ENCODE measurements at regions not wholly inside any gene's neighbourhood (a gene's known extent, or its start where the extent isn't known, plus 50 kb on each side); places are given as distances from the start of the nearest gene placed in this dataset.
A peak's percentile ranks its signal among the peaks of the same experiment; 100 is the strongest.

DNA sequence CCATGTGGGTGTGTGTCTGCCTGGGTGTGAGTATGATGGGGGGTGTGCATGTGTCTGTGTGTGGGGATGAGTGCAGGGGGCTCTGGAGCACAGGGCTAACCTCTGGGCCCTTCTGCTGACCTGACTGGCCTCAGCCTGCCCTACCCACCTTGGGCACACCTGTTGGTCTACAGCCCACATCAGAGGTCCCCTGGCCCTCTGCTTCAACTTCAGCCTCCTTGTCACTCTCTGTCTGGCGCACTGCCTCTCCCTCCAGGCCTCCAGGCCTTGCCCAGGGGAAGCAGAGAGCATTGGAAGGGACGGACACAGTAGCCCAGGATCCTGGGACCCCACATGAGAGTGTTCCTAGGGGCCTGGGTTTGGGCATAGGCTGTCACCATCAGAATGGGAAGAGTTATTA lies 115.4 kb downstream of the EFNB1 start:
- DNase-seq, result no peak

DNA sequence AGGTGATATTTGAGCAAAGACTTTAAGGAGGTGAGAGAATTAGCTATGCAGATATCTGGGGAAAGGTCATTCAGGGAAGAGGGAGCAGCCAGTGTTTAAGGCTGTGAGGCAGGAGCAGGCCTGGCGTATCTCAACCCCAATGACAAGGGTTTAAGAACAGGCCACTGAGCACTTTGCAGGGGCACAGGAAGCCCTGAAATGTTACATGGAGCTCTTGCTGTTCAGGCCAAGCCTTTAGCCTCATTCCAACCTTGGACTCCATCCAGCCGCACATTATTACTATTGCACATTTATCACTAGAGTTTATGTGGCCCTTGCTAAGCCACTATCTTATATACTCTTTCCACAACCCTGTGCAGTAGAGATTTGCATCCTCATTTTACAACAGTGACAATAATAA lies 114.0 kb downstream of the EFNB1 start:
- no peak for DNase-seq

DNA sequence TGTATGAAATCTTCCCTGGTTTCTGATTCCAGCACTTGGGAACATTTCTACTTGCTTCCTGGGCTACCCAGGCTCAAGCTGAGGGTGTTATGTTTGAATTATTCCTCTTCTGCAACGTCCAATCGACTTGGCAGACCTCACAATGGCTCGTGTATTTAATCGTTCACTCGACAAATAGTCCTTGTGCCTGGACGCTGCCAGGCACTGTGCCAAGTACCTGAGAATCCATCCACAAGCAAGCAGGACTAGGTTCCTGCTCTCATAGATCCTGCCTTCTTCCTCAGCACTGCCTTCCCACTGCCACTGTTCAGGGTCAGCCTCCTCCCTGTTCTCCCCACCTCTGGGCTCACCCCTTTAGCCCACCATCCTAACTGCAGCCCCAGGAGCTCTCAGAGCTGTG lies 113.3 kb downstream of the EFNB1 start:
- DNase-seq, result no peak

DNA sequence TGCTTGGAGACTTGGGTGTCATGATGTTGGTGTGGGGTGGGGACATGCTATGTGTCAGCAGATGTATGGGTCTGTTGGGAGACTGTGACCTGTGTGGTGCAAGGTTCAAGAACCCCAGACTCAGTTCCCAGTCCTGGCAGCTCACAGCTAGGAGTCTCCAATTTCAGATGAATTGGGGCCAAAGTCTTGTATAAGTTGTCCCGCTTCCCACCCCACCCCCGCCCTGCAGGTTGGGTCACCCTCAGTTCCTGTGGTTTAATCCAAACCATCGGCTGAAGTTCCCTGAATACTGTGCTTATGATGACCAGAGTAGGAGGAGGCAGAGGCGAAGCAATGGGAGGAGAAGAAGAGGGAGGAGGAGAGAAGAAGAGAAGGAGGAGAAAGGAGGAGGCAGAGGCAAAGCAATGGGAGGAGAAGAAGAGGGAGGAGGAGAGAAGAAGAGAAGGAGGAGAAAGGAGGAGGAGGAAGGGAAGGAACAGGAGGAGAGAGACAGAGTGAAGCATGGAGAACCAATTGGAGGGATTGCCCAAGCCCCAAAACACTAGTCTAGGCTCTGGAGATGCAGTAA lies 112.6 kb downstream of the EFNB1 start:
- no peak for DNase-seq

DNA sequence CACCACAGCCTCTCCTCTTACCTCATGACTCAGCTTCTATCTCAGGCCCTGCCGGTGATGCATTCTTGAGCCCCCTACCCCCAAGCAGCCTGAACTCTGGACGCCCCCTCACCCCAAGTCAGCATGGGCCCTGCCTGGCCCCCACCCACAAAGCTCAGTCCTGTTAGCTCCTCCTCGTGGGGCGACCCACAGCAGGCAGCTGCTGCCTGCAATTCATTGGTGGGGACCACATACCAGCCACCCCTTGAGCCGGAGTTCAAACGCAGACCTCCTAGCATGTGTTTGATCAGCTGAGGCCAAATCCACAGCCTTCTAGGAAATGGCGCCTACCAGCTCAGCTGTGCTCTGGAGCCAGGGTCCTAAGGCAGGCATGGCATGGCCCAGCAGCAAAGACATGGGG lies 111.8 kb downstream of the EFNB1 start:
- no peak for DNase-seq

DNA sequence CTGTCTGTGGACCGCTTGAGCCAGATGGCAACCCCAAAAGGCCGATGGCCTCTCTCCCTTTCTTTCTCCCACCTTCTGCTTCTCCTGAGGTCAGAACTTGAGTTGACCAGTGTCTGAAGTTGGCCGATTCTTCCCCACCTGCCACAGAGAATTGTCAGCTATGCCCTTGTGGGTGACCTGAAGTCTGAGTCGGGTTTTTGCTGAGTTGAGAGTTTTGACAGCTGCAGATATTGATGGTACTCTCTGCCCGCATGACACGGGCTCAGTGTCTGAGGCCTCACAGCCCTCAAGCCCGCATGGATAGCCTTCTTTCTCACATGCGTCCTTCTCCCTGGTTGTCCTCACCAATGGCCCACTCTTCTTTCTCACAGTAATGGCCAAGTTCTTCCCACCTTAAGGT lies 111.0 kb downstream of the EFNB1 start:
- DNase-seq, result no peak

DNA sequence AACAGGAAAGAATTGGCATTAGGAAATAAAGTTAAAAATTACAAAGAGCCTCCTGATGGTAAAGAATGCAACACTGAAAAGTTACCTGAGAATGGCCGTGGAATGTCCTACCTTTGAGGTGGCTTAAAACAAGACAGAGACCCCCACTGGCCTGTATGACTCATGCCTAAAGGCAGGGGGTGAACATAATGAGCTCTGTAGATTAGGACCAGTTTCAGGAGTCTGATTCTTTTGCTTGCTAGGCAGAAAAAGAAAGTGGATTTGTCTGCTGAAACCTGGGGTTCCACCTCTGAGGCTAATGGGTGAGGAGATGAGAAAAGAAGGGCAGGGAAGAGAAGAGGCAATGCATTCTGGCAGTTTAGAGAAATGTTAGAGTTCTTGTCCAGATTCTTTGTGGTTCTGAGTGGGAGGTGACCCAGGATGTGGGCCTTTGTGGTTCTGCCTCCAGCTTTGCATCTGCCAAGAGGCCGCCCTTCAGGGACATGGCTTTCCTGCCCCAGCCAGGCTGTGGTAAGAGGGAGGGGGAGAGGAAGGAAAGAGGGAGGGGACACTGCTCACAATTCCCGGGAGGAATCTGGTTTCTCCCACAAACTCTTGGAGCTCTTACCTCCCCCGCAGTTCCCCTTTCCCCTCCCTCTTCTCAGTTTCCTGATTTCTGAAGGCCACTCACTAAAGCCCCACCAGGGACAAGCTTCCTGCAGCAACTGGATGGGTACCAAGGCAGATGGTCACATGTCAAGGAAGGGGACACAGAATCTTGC lies 109.6 kb downstream of the EFNB1 start:
- peak; percentile 81 for DNase-seq

GRCh38 chrX:68937581-68937980 lies 108.8 kb downstream of the EFNB1 start:
- no peak for DNase-seq

DNA sequence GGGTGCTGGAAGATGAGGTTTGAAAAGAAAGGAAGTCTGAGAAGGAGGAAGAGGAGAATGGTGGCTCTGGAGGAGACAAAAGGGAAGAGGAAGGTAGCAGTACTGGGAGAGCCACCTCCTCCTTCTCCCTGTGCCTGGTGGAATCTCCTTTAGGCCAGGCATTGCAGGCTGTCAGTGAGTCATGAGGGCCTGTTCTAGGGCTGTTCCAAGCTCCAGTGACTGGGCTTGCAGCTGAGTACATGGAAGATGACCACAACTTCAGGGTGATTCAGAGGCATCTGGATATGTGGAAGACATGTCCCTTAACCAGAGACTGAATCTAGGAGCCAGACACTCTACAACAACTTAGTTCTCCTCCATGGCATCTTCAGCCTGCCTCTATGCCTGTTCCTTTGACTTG lies 107.8 kb downstream of the EFNB1 start:
- peak; percentile 86 for DNase-seq

DNA sequence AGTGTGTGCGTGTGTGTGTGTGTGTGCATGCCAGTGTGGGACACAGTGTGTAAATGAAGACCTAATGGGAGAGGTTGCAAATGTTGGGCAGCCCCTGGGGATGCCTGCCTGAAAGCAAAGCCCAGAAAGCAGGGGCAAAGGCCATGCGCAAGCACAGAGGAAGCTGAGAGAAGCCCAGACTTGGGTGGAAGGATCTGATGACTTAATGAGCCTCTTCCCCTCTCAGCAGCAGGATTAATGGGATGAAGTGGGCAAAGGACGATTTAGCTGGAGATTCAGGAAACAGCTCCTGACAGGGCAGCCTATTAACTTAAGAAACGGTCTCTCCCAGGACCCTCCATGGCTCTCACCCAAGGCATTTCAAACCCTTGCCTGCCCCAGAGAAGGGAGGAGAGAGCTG lies 107.3 kb downstream of the EFNB1 start:
- no peak for DNase-seq

DNA sequence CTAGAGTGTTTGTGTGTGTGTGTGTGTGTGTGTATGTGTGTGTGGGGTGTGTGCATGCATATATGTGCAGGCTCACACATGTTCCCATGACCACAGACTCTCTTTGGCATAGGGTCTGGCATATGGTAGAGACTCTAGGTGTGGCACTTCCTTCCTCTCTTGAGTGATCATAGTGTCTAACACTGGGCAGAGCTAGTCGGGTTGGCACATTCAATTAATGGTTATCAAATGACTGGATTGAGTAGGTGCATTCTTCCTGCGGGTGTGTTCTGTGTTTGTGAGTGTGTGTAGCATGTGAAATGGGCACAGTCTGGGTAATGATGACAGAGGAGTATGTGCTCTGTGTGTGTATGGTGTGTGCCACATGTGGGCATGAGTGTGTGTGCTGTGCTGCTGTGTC lies 106.5 kb downstream of the EFNB1 start:
- DNase-seq, result no peak

- DNase-seq, result no peak
These were observed 106.1 kb downstream of the EFNB1 start for GRCh38 chrX:68934922-68935321.

DNA sequence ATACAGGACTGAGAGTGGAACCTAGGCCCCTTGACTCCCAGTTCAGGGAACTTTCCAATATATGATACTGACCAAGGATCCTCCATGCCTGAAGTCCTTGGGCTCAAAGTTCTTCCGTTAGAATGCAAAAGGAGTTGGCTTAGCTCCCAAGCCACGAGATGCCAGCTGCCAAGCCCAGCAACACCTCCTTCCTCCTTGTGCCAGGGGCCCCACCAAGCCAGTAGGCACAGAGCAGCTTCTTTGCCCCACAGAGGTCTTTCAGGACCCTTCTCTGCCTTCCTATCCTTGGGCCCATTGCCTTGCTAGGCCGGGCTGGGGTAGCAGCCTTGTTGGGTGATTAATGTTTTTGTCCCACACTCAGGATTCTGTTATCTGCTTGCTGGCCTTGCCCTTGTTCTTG lies 105.6 kb downstream of the EFNB1 start:
- DNase-seq, result no peak

DNA sequence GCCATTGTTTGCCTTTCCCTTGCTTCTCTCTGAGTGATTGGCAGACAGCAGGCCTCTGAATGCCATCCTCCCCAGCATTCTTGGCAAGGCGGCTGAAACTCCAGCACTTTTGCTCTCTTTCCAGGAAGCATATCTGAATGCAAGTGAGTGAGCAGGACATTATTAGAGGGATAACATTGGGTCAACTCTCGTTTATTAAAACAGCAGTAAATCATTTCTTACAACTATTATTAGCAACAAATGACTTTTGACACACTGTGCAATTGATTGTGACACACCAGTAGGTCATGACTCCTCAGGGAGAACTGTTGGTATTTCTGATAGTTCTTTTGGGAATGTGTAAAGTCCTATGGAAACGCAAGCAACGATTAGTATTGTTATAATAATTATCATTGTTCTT lies 103.8 kb downstream of the EFNB1 start:
- peak; percentile 25 for DNase-seq

GRCh38 chrX:68931345-68931744 lies 102.5 kb downstream of the EFNB1 start:
- DNase-seq, result no peak

GRCh38 chrX:68930542-68931317 lies 101.9 kb downstream of the EFNB1 start:
- DNase-seq, result peak; percentile 49

DNA sequence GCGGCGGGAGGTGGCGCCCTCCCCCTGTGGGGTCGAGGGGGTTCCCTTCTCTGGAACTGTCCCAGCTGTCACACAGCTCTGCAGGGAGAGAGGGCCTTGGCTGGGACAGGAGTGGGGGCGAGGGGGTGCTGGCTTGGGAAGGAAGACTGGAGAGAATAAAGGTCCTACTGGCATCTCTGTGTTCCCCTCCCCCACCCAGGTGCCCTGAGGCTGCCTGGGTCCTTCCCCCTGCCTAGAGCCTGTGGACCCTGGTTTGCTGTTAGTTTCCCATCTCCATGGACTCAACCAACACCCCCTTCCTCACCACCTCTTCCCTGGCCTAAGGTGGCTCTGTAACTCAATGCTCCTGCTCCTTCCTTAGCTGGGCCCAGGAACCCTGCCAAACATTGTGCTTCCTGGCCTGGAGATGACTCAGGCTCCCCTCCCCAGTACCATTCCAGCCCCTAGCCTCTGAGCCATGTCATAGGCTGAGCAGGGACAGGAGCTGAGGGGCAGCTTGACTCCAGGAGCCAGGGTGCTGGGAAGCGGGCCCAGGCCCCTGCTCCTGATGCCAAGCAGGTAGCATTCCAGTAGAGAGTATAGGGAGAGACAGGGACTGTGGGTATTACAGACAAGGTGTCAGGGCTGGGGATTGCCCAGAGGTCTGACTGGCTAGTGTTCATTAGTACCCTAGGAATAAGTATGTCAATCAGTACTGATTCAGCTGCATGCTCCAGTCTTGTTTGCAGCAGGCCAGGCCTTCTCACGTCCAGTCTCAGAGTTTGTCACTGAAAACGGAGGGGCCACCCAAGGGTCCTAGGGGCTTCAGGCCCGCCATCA lies 100.7 kb downstream of the EFNB1 start:
- DNase-seq, result peak; percentile 81

- no peak for DNase-seq
These were observed 99.6 kb downstream of the EFNB1 start for GRCh38 chrX:68928401-68928800.

- DNase-seq, result no peak
These were observed 98.4 kb downstream of the EFNB1 start for GRCh38 chrX:68927178-68927577.

DNA sequence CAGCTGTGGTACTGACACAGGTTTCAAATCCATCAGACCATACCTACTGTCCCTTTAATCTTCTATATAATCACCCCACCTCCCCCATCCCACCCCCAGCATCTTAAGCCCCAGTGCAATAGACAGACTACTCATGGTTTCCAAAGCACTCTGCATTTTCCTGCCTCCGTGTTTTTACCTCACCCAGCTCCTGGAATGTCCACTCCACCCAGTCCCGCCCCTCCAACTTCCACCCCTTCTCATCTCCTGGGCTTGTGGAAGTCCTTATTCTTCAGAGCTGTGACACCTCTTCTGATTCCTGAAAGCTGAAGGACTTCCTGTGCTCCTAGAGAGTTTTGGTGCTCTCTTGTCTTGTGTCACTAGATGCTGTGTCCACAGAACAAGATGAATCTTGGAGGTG lies 94.3 kb downstream of the EFNB1 start:
- DNase-seq, result no peak

DNA sequence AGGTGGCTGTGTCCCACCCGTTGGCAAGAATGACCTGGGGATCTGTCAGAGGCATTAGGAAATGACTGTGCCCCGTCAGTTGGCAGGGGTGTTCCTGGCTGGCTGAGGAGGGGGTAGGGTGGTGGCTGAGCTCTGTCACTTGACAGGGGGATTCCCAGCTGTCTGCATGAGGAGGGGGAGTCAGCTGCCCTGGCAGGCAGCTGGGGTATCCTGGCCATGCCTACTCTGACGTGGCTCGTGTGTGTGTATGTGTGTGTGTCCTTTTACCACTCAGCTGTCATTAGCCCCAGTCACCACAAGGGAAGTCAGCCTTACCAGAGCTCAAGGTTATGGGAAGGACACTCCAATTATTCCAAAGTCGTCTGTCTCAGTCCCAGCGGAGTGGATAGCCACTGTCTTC lies 93.2 kb downstream of the EFNB1 start:
- DNase-seq, result no peak

DNA sequence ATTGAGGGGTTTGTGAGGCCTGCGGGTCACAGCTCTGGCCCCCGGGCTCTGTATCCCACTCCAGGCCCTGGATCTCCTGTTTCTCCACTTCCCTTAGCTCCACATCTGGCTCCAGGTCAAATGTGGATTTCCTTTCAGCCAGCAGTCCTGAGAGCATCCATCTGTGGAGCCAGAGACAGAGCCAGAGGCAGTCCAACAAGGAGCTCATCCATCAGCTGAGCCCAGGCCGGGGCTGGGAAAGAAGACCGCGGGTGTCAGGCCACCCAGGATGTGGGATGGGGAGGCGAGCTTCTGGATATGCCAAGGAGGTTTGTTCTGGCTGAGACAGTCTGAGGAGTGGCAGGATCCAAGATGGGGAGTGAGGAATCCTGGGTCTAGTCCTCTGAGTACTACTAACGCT lies 91.7 kb downstream of the EFNB1 start:
- DNase-seq, result no peak

GRCh38 chrX:68919707-68920106 lies 90.9 kb downstream of the EFNB1 start:
- no peak for DNase-seq

Measured in fibroblast of skin of scalp (primary cell).